Uterus (tissue), 2 donors: ENCODE measurements at regions not wholly inside any gene's neighbourhood (a gene's known extent, or its start where the extent isn't known, plus 50 kb on each side); places are given as distances from the start of the nearest gene placed in this dataset.

ENCODE experiments used
- CTCF ChIP-seq, 4 experiments: fragments of 200-600 bp in 2 of 4; fragments of 450-650 bp in 2 of 4; sonication (generic) in 2 of 4; IDR thresholded peaks; one replicate each; pipeline ENCODE4 v1.5.1; 2016 to 2019; ENCODE audit warnings: antibody characterized with exemption in 4 of 4, mild to moderate bottlenecking in 2 of 4, moderate library complexity in 1 of 4
- POLR2A ChIP-seq, 2 donors: fragments of 450-650 bp; IDR thresholded peaks; one replicate each; pipeline ENCODE4 v1.6.1; 2016; ENCODE audit warnings: antibody characterized with exemption in 2 of 2, mild to moderate bottlenecking in 1 of 2, moderate library complexity in 1 of 2

DNA sequence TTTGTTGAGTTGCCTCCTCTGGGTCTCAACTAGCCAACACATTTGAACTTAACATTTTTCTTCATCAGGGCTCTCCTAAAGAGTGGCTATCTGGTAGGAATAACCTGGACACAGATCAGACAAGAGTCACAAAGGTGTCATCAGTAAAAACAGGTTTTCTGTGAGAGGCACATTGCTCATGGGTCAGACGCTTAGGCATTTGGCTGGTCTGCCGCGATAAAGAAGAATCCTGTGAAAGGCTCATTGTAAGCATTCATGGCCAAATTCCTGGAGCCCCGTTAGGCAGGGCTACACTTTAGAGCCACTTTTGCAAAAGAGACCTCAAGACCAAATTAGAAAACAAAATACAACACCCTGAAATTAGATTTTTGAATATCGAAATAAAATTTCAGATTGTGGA lies 64.2 kb upstream of the PDE4B start:
- TF ChIP-seq CTCF (IDR thresholded peaks at IDR 0.05): no peak
- TF ChIP-seq POLR2A (IDR thresholded peaks at IDR 0.05): no peak
